ENCODE measurements at regions not wholly inside any gene's neighbourhood (a gene's known extent, or its start where the extent isn't known, plus 50 kb on each side); places are given as distances from the start of the nearest gene placed in this dataset.

DNA sequence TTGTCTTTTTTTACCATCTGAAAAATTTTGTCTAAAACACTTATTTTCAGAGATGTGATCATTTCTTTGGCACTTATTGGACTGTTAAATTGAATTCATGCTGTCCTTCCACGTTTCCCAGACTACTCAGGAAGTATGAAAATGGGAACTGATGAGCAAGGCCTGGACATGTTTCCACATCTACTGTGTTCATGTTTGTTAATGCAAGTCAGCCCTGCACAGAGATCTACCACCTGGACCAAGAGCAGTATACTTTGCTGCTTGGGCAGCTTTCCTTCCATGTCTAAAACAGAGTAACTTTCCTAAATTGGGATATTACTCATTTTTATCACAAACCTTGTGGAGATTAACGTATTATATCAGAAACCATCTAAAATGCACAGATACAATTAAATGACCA, 687.4 kb downstream of the DIAPH3 start:
- Histone ChIP-seq H4K5ac (ENCODE audit: insufficient read length, low read depth, low read length) (no peak overlapping the region), H4K20me1 (ENCODE audit: control insufficient read depth, insufficient read depth, insufficient read length) (no peaks in the 10 kb centered on the region), H4K8ac (replicated peaks; ENCODE audit: insufficient read length, low read depth, low read length) (no peak overlapping the region), H3K18ac (ENCODE audit: insufficient read length, low read depth, low read length) (no peak overlapping the region), H4K91ac (ENCODE audit: insufficient read length, low read depth, low read length) (no peak overlapping the region), H3K79me2 (ENCODE audit: insufficient read depth, low read length) (no peaks in the 10 kb centered on the region), H3K56ac (ENCODE audit: insufficient read length, low read depth, low read length) (no peak overlapping the region), H2BK12ac (ENCODE audit: insufficient read length, low read depth, low read length) (no peak overlapping the region), H3K79me1 (ENCODE audit: insufficient read depth, low read depth, low read length, poor library complexity, severe bottlenecking) (no peaks in the 10 kb centered on the region), H2BK120ac (ENCODE audit: low read depth, low read length, poor library complexity, severe bottlenecking) (no peak overlapping the region), H3T11ph (ENCODE audit: low read length) (no peak overlapping the region), H2BK5ac (ENCODE audit: insufficient read length, low read length) (no peak overlapping the region), H3K23me2 (ENCODE audit: insufficient read length, low read depth, low read length, poor library complexity, severe bottlenecking) (no peaks in the 10 kb centered on the region), H3K23ac (ENCODE audit: insufficient read length, low read depth, low read length) (no peak overlapping the region), H3K4me2 (ENCODE audit: insufficient read depth, insufficient read length, low read length) (no peak overlapping the region), H2BK15ac (ENCODE audit: low read depth, low read length) (no peak overlapping the region), H3K27me3 (ENCODE audit: insufficient read depth, low read length) (no peaks in the 10 kb centered on the region), H2AK5ac (ENCODE audit: insufficient read length, low read length) (no peak overlapping the region), H3K27ac (ENCODE audit: insufficient read length, low read depth, low read length) (no peak overlapping the region), H3K9ac (ENCODE audit: extremely low read depth, insufficient read length, low read length) (no peak overlapping the region), H2AFZ (ENCODE audit: low read length) (no peak overlapping the region), H3K9me3 (ENCODE audit: control insufficient read depth, low read depth, low read length) (no peaks in the 10 kb centered on the region), H3K4ac (ENCODE audit: low read depth, low read length) (no peak overlapping the region), H2BK20ac (ENCODE audit: low read depth, low read length, poor library complexity, severe bottlenecking) (no peak overlapping the region), H3K14ac (ENCODE audit: insufficient read depth, low read length) (no peak overlapping the region), H3K4me1 (ENCODE audit: insufficient read depth, low read length) (peaks cover 11% of the 10 kb centered on the region)
- DNase-seq, result no peak
- no peaks in the 10 kb centered on the region for H3K36me3 Mint-ChIP-seq (ENCODE audit: insufficient read depth in 1 of 3, low read depth in 3 of 3)
- no peaks in the 10 kb centered on the region for H3K27me3 Mint-ChIP-seq (ENCODE audit: low read depth)
- TF ChIP-seq, protein P1, sequence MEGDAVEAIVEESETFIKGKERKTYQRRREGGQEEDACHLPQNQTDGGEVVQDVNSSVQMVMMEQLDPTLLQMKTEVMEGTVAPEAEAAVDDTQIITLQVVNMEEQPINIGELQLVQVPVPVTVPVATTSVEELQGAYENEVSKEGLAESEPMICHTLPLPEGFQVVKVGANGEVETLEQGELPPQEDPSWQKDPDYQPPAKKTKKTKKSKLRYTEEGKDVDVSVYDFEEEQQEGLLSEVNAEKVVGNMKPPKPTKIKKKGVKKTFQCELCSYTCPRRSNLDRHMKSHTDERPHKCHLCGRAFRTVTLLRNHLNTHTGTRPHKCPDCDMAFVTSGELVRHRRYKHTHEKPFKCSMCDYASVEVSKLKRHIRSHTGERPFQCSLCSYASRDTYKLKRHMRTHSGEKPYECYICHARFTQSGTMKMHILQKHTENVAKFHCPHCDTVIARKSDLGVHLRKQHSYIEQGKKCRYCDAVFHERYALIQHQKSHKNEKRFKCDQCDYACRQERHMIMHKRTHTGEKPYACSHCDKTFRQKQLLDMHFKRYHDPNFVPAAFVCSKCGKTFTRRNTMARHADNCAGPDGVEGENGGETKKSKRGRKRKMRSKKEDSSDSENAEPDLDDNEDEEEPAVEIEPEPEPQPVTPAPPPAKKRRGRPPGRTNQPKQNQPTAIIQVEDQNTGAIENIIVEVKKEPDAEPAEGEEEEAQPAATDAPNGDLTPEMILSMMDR (conservative IDR thresholded peaks at IDR 0.05), result no peak
- peak overlapping the region in 1 of 3 experiments; percentile 71; a peak in 1 of 7 replicates for H3K27ac Mint-ChIP-seq
- WGBS (ENCODE audit: extremely low coverage, insufficient read length, low lambda C conversion rate), result no CpG with 5 or more reads among the region's 2 CpGs
- H3K9me3 Mint-ChIP-seq, result no peaks in the 10 kb centered on the region
- no peak overlapping the region for H3K4me3 Mint-ChIP-seq
- peaks cover 42 to 55% of the 10 kb centered on the region in 2 experiments for H3K4me1 Mint-ChIP-seq
